ENCODE measurements at regions not wholly inside any gene's neighbourhood (a gene's known extent, or its start where the extent isn't known, plus 50 kb on each side); places are given as distances from the start of the nearest gene placed in this dataset.

- Histone ChIP-seq H3K4me1 (no peaks in the 10 kb centered on the region), H3K27me3 (no peaks in the 10 kb centered on the region), H3K27ac (no peak overlapping the region), H3K9me3 (no peaks in the 10 kb centered on the region), H3K36me3 (no peaks in the 10 kb centered on the region), H3K4me3 (no peak overlapping the region)
- no peak for TF ChIP-seq POLR2A (IDR thresholded peaks at IDR 0.05)
- TF ChIP-seq CTCF (IDR thresholded peaks at IDR 0.05): no peak
- no peak for TF ChIP-seq POLR2AphosphoS5 (IDR thresholded peaks at IDR 0.05)
- DNase-seq (ENCODE audit: low spot score in 2 of 2): no peak
- intact Hi-C loops (cut with DNase I; ENCODE audit: low total_unique reads): no loop called here
Measured at GRCh38 chr14:87067591-87067990, 925.4 kb downstream of the GALC start.

GRCh38 chr14:87067061-87067460 lies 925.9 kb downstream of the GALC start:
- no peaks in the 10 kb centered on the region for H3K36me3 ChIP-seq
- H3K4me1 ChIP-seq: no peaks in the 10 kb centered on the region
- intact Hi-C loops (cut with DNase I; ENCODE audit: low total_unique reads): no loop called here
- H3K9me3 ChIP-seq: no peaks in the 10 kb centered on the region
- no peak for DNase-seq (ENCODE audit: low spot score in 2 of 2)
- H3K4me3 ChIP-seq: no peak overlapping the region
- H3K27me3 ChIP-seq: no peaks in the 10 kb centered on the region
- no peak overlapping the region for H3K27ac ChIP-seq
- no peak for TF ChIP-seq POLR2AphosphoS5 (IDR thresholded peaks at IDR 0.05)
- TF ChIP-seq POLR2A (IDR thresholded peaks at IDR 0.05): no peak
- TF ChIP-seq CTCF (IDR thresholded peaks at IDR 0.05): no peak

GRCh38 chr14:87066221-87066817 lies 926.7 kb downstream of the GALC start:
- H3K36me3 ChIP-seq: no peaks in the 10 kb centered on the region
- intact Hi-C loops (cut with DNase I; ENCODE audit: low total_unique reads): no loop called here
- no peak for DNase-seq (ENCODE audit: low spot score in 2 of 2)
- H3K27ac ChIP-seq: no peak overlapping the region
- H3K9me3 ChIP-seq: no peaks in the 10 kb centered on the region
- no peaks in the 10 kb centered on the region for H3K27me3 ChIP-seq
- no peak for TF ChIP-seq POLR2A (IDR thresholded peaks at IDR 0.05)
- TF ChIP-seq CTCF (IDR thresholded peaks at IDR 0.05): no peak
- no peak for TF ChIP-seq POLR2AphosphoS5 (IDR thresholded peaks at IDR 0.05)
- no peaks in the 10 kb centered on the region for H3K4me1 ChIP-seq
- H3K4me3 ChIP-seq: no peak overlapping the region

- Histone ChIP-seq H3K36me3 (no peaks in the 10 kb centered on the region), H3K4me1 (no peaks in the 10 kb centered on the region), H3K4me3 (no peak overlapping the region), H3K9me3 (no peaks in the 10 kb centered on the region), H3K27ac (no peak overlapping the region), H3K27me3 (no peaks in the 10 kb centered on the region)
- no peak for DNase-seq (ENCODE audit: low spot score in 2 of 2)
- TF ChIP-seq POLR2A (IDR thresholded peaks at IDR 0.05) (no peak), CTCF (IDR thresholded peaks at IDR 0.05) (no peak), POLR2AphosphoS5 (IDR thresholded peaks at IDR 0.05) (no peak)
- intact Hi-C loops (cut with DNase I; ENCODE audit: low total_unique reads): no loop called here
Measured at GRCh38 chr14:87065366-87065765, 927.6 kb downstream of the GALC start.

- no peaks in the 10 kb centered on the region for H3K36me3 ChIP-seq
- H3K9me3 ChIP-seq: no peaks in the 10 kb centered on the region
- DNase-seq (ENCODE audit: low spot score in 2 of 2): no peak
- H3K27ac ChIP-seq: no peak overlapping the region
- H3K27me3 ChIP-seq: no peaks in the 10 kb centered on the region
- H3K4me1 ChIP-seq: no peaks in the 10 kb centered on the region
- intact Hi-C loops (cut with DNase I; ENCODE audit: low total_unique reads): no loop called here
- no peak for TF ChIP-seq POLR2A (IDR thresholded peaks at IDR 0.05)
- no peak overlapping the region for H3K4me3 ChIP-seq
Measured at GRCh38 chr14:87063181-87063580, 929.8 kb downstream of the GALC start.

- Histone ChIP-seq H3K27me3 (no peaks in the 10 kb centered on the region), H3K27ac (no peak overlapping the region), H3K36me3 (no peaks in the 10 kb centered on the region), H3K4me1 (no peaks in the 10 kb centered on the region), H3K9me3 (no peaks in the 10 kb centered on the region), H3K4me3 (no peak overlapping the region)
- no peak for DNase-seq (ENCODE audit: low spot score in 2 of 2)
- TF ChIP-seq POLR2AphosphoS5 (IDR thresholded peaks at IDR 0.05) (no peak), CTCF (IDR thresholded peaks at IDR 0.05) (no peak), POLR2A (IDR thresholded peaks at IDR 0.05) (no peak)
- intact Hi-C loops (cut with DNase I; ENCODE audit: low total_unique reads): no loop called here
Measured at GRCh38 chr14:87060405-87060804, 932.6 kb downstream of the GALC start.

Data from breast epithelium (tissue), 4 donors.